Neuron (in vitro differentiated cells): ENCODE measurements at regions not wholly inside any gene's neighbourhood (a gene's known extent, or its start where the extent isn't known, plus 50 kb on each side); places are given as distances from the start of the nearest gene placed in this dataset.

ENCODE experiments used
- H2AFZ ChIP-seq: one replicate; pipeline ENCODE4 v1.6.1; 2013; ENCODE audit warnings: low read depth, mild to moderate bottlenecking, inconsistent platforms, low read length, moderate library complexity
- H3K27me3 ChIP-seq: one replicate; pipeline ENCODE4 v1.6.1; 2013; ENCODE audit warnings: low read length; ENCODE audit not compliant: insufficient read depth
- H3K36me3 ChIP-seq: one replicate; pipeline ENCODE4 v1.6.1; 2013; ENCODE audit warnings: low read length; ENCODE audit not compliant: insufficient read depth
- H3K4me1 ChIP-seq: one replicate; pipeline ENCODE4 v1.6.1; 2013; ENCODE audit warnings: low read length; ENCODE audit not compliant: insufficient read depth
- H3K4me3 ChIP-seq: 2 replicates; pipeline ENCODE4 v1.5.1; 2013; ENCODE audit warnings: mild to moderate bottlenecking, low read length, moderate library complexity
- H3K9me3 ChIP-seq: one replicate; pipeline ENCODE4 v1.6.1; 2013; ENCODE audit warnings: low read length

- no peaks in the 10 kb centered on the region for H3K9me3 ChIP-seq
- H3K4me1 ChIP-seq: peaks cover 10% of the 10 kb centered on the region
- no peaks in the 10 kb centered on the region for H3K36me3 ChIP-seq
- no peaks in the 10 kb centered on the region for H3K27me3 ChIP-seq
- H3K4me3 ChIP-seq: no peak overlapping the region
- no peak overlapping the region for H2AFZ ChIP-seq
Measured at GRCh38 chr5:91532779-91533178, 149.7 kb upstream of the ARRDC3 start.

DNA sequence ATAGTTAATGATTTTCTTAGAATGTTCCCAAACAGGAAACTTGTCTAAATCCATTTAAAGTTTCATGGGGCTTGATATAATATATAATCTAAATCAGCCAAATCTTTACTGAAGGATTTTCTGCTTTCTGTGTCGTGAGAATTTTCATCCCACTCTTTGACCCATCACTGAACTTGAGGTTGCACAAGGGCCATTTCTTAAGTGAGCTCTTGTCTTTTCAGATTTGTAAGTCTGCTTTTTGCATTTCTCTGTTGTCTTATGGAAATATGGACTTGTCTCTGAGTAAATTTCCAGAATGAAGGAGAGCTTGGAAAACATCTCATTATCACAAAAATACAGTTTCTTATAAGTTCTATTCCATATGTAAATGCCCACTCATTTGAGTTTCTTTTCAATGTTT lies 149.2 kb upstream of the ARRDC3 start:
- Histone ChIP-seq H3K27me3 (no peaks in the 10 kb centered on the region), H3K36me3 (no peaks in the 10 kb centered on the region), H3K4me3 (no peak overlapping the region), H2AFZ (no peak overlapping the region), H3K9me3 (no peaks in the 10 kb centered on the region), H3K4me1 (peaks cover 10% of the 10 kb centered on the region)

DNA sequence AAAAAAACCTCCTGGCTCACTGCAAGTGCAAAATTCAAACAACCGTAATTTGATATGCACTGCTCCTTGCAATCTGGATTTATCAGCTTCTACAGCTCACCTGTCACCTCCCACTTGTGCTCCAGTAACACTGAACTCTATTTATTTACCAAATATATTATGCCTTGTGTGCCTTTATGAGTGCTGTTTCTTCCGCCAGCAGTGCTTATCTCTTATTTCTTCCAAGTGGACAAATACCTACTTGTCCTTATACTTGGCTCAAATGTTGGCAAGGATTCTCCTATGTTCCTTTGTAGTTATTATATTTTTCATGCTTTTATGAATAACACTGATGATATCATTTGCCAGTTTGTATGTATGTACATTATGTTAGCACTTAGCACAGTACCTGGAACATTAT lies 145.7 kb upstream of the ARRDC3 start:
- H3K4me1 ChIP-seq: no peaks in the 10 kb centered on the region
- no peaks in the 10 kb centered on the region for H3K36me3 ChIP-seq
- H3K9me3 ChIP-seq: no peaks in the 10 kb centered on the region
- H3K27me3 ChIP-seq: no peaks in the 10 kb centered on the region
- H2AFZ ChIP-seq: no peak overlapping the region
- no peak overlapping the region for H3K4me3 ChIP-seq

DNA sequence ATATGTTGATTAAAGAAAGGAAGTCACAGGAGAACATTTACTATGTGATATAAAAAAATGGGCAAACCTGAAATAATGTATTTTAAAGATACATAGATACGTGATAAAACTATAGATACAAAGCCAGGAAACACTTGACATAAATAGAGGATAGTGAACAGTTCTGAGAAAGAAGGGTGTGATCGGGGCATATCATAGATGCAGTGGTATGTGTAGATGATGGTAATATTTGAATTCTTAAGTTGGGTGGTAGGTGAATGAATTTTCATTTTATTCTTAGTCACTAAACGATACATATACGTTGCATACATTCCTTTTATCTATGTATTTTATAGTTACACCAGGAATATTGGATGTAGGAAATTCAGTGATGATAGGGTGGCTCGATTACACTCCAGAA lies 138.7 kb upstream of the ARRDC3 start:
- no peaks in the 10 kb centered on the region for H3K9me3 ChIP-seq
- H3K4me3 ChIP-seq: no peak overlapping the region
- no peaks in the 10 kb centered on the region for H3K36me3 ChIP-seq
- H2AFZ ChIP-seq: peak overlapping the region; percentile 32
- no peaks in the 10 kb centered on the region for H3K27me3 ChIP-seq
- H3K4me1 ChIP-seq: no peaks in the 10 kb centered on the region

GRCh38 chr5:91521334-91521733 lies 138.2 kb upstream of the ARRDC3 start:
- H2AFZ ChIP-seq: no peak overlapping the region
- H3K9me3 ChIP-seq: no peaks in the 10 kb centered on the region
- H3K27me3 ChIP-seq: no peaks in the 10 kb centered on the region
- no peak overlapping the region for H3K4me3 ChIP-seq
- H3K4me1 ChIP-seq: no peaks in the 10 kb centered on the region
- no peaks in the 10 kb centered on the region for H3K36me3 ChIP-seq

- Histone ChIP-seq H3K36me3 (no peaks in the 10 kb centered on the region), H3K4me1 (peaks cover 17% of the 10 kb centered on the region), H2AFZ (peak overlapping the region; percentile 80), H3K27me3 (no peaks in the 10 kb centered on the region), H3K4me3 (peak overlapping the region; percentile 31), H3K9me3 (no peaks in the 10 kb centered on the region)
Measured at GRCh38 chr5:91514400-91514799, 131.3 kb upstream of the ARRDC3 start.

- Histone ChIP-seq H3K9me3 (no peaks in the 10 kb centered on the region), H2AFZ (no peak overlapping the region), H3K36me3 (no peaks in the 10 kb centered on the region), H3K27me3 (no peaks in the 10 kb centered on the region), H3K4me3 (no peak overlapping the region), H3K4me1 (peaks cover 14% of the 10 kb centered on the region)
Measured at GRCh38 chr5:91503321-91503720, 120.2 kb upstream of the ARRDC3 start.

- Histone ChIP-seq H3K4me3 (no peak overlapping the region), H3K9me3 (no peaks in the 10 kb centered on the region), H3K27me3 (no peaks in the 10 kb centered on the region), H3K36me3 (no peaks in the 10 kb centered on the region), H3K4me1 (peaks cover 14% of the 10 kb centered on the region), H2AFZ (no peak overlapping the region)
Measured at GRCh38 chr5:91500758-91501157, 117.6 kb upstream of the ARRDC3 start.

DNA sequence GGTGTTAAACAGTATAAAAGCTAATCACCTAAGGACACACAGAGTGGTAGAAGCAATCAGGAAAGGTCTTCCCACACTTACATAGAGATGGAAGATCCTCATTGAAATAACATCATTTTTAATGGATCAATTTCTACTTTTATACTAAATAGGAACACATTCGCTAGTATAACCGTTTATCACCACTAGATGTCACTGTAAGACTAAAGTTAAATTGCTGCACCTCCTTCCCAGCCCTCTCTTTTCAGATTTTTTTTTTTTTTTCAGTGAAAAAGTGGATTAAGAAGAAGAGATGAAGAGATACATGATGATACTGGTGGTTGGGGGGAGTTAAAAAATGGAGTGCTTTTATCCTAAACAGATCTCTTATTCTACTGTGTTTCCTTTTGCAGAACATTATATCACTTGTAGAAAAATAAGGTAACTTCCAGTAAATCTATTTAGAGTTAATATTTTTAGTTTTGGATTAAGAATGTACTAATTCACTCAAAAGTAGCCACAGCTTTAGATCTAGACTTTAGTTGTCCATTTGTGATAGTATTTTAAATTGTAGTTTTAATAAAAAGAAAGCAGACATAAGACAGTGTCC lies 116.9 kb upstream of the ARRDC3 start:
- Histone ChIP-seq H2AFZ (no peak overlapping the region), H3K27me3 (no peaks in the 10 kb centered on the region), H3K36me3 (no peaks in the 10 kb centered on the region), H3K4me1 (peaks cover 14% of the 10 kb centered on the region), H3K9me3 (no peaks in the 10 kb centered on the region), H3K4me3 (no peak overlapping the region)

DNA sequence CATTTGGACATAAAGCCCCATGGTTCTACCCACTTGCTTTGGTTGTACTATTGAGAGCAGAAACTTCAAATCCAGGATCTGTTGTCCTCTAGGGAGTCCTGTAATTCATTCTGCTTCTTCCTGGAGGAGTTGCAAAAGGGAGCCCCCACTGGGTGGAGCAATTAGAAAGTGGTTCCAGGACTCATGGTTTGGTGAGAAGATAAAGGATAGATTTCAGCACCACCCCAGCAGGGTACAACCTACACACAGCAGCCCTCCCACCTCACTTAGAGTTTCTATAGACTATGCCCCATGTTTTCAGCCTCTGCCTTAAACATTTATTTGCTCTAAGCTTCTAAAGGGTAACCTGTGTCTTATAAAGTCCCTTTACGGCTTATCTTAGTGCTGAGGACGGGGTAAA lies 112.6 kb upstream of the ARRDC3 start:
- Histone ChIP-seq H3K4me3 (no peak overlapping the region), H3K4me1 (peaks cover 15% of the 10 kb centered on the region), H3K36me3 (no peaks in the 10 kb centered on the region), H3K27me3 (no peaks in the 10 kb centered on the region), H2AFZ (no peak overlapping the region), H3K9me3 (no peaks in the 10 kb centered on the region)

DNA sequence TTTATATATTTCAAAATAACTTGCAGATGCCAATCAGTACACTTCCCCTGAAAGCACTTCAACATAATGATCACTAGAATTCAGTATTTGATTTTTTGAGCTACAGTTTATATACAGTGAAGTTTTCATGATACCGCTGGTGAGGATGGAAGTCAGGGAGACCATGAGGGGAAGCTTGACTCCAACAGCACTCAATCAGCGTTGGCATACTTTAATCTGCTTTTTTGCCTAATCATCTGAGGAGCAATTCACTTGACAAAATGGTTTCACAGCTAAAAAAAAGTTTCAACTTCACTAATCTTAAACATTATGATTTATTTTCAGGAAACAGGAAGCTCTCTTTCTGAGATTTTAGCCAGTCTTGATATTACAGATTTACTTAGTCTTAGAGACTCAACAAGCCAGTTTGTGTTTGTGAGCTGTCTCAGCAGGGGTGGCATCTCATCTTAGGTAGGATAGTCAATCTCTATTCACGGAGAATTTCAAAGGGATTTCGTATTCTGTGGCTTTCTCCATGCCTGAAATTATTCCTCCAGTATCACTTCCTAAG lies 111.4 kb upstream of the ARRDC3 start:
- H2AFZ ChIP-seq: no peak overlapping the region
- no peaks in the 10 kb centered on the region for H3K36me3 ChIP-seq
- no peaks in the 10 kb centered on the region for H3K27me3 ChIP-seq
- H3K9me3 ChIP-seq: no peaks in the 10 kb centered on the region
- no peak overlapping the region for H3K4me3 ChIP-seq
- H3K4me1 ChIP-seq: peaks cover 8% of the 10 kb centered on the region

GRCh38 chr5:91493086-91493485 lies 110.0 kb upstream of the ARRDC3 start:
- Histone ChIP-seq H3K4me3 (no peak overlapping the region), H3K36me3 (no peaks in the 10 kb centered on the region), H2AFZ (no peak overlapping the region), H3K27me3 (no peaks in the 10 kb centered on the region), H3K9me3 (no peaks in the 10 kb centered on the region), H3K4me1 (peaks cover 8% of the 10 kb centered on the region)

GRCh38 chr5:91491229-91491628 lies 108.1 kb upstream of the ARRDC3 start:
- Histone ChIP-seq H3K4me3 (no peak overlapping the region), H2AFZ (no peak overlapping the region), H3K9me3 (no peaks in the 10 kb centered on the region), H3K36me3 (no peaks in the 10 kb centered on the region), H3K27me3 (no peaks in the 10 kb centered on the region), H3K4me1 (peaks cover 8% of the 10 kb centered on the region)

GRCh38 chr5:91490316-91490715 lies 107.2 kb upstream of the ARRDC3 start:
- no peaks in the 10 kb centered on the region for H3K9me3 ChIP-seq
- peaks cover 8% of the 10 kb centered on the region for H3K4me1 ChIP-seq
- H3K27me3 ChIP-seq: no peaks in the 10 kb centered on the region
- no peaks in the 10 kb centered on the region for H3K36me3 ChIP-seq
- H2AFZ ChIP-seq: no peak overlapping the region
- H3K4me3 ChIP-seq: no peak overlapping the region
